Panc1 (cell line): ENCODE measurements at regions not wholly inside any gene's neighbourhood (a gene's known extent, or its start where the extent isn't known, plus 50 kb on each side); places are given as distances from the start of the nearest gene placed in this dataset.

Experiments
- ATAC-seq: fragments of 200-7000 bp; cut with Tn5 transposase; 2 replicates; pipeline ENCODE4 v1.9.1; 2020; ENCODE audit warnings: mild to moderate bottlenecking, moderate library complexity
- BruUV-seq: library from RNA; stranded (reverse); fragments of 400-500 nt; replicated peaks from 2 replicates; lab custom pipeline; 2021; lab: Mats Ljungman, UMichigan
- CTCF ChIA-PET: fragments of 300-600 bp; sonication (Branson Sonifier 250); formaldehyde crosslinking; loops from one replicate; lab custom pipeline; 2022; ENCODE audit warnings: antibody characterized with exemption; lab: Charles Lee
- POLR2A ChIA-PET: fragments of 300-600 bp; sonication (Branson Sonifier 250); formaldehyde crosslinking; loops from one replicate; lab custom pipeline; 2022; ENCODE audit warnings: antibody characterized with exemption; lab: Charles Lee
- DNase-seq: peaks from one replicate; pipeline ENCODE4 v3.0.0-alpha.2; 2010; ENCODE audit warnings: low read depth, low spot score
- H3K27ac ChIP-seq: 2 replicates; pipeline ENCODE4 v1.5.1; 2011; ENCODE audit warnings: mild to moderate bottlenecking, low read length, inconsistent platforms
- H3K27me3 ChIP-seq: fragments of 200-500 bp; sonication (Bioruptor generic); 2 replicates; pipeline ENCODE4 v1.6.0; 2014; ENCODE audit warnings: low read length, inconsistent platforms; ENCODE audit not compliant: control insufficient read depth, insufficient read depth
- H3K36me3 ChIP-seq: fragments of 200-500 bp; sonication (Bioruptor generic); 2 replicates; pipeline ENCODE4 v1.5.1; 2014; ENCODE audit warnings: inconsistent platforms, mild to moderate bottlenecking, low read length, moderate library complexity; ENCODE audit not compliant: control insufficient read depth, insufficient read depth
- H3K4me1 ChIP-seq: 2 replicates; pipeline ENCODE4 v1.5.1; 2011; ENCODE audit warnings: inconsistent platforms, mild to moderate bottlenecking, low read length, moderate library complexity; ENCODE audit not compliant: control insufficient read depth, insufficient read depth
- H3K4me3 ChIP-seq, 2 experiments: 2 replicates each; pipeline ENCODE4 v1.5.1; 2011 to 2012; ENCODE audit warnings: low read depth in 2 of 2, low read length in 2 of 2, mild to moderate bottlenecking in 2 of 2, inconsistent platforms in 1 of 2, moderate library complexity in 1 of 2
- H3K9me3 ChIP-seq: fragments of 200-500 bp; sonication (Bioruptor generic); 2 replicates; pipeline ENCODE4 v1.5.1; 2014; ENCODE audit warnings: low read depth, mild to moderate bottlenecking, inconsistent platforms, low read length, moderate library complexity; ENCODE audit not compliant: control insufficient read depth, insufficient read depth
- CTCF ChIP-seq: fragments of 450-650 bp; IDR thresholded peaks from 2 replicates; pipeline ENCODE4 v1.5.1; 2017; ENCODE audit warnings: mild to moderate bottlenecking
- REST ChIP-seq, 2 experiments: IDR thresholded peaks; 2 replicates each; pipeline ENCODE4 v1.6.1; 2011 to 2012; ENCODE audit warnings: low read depth in 2 of 2, control low read depth in 1 of 2, low read length in 1 of 2, mild to moderate bottlenecking in 1 of 2, moderate library complexity in 1 of 2; ENCODE audit not compliant: insufficient read depth in 1 of 2
- SIN3A ChIP-seq: IDR thresholded peaks from 2 replicates; pipeline ENCODE4 v1.6.1; 2012; ENCODE audit warnings: low read depth, mild to moderate bottlenecking, low read length, moderate library complexity, borderline replicate concordance; ENCODE audit not compliant: insufficient read depth
- in situ Hi-C: cut with HindIII; loops from 2 replicates; pipeline ENCODE4 v1.10.0; 2016; ENCODE audit warnings: low sequenced_read_pairs, low pct_unique_long_range_greater_than_20kb
- intact Hi-C: fragments of 100-400 bp; cut with micrococcal nuclease; formaldehyde crosslinking; loops from one replicate; pipeline ENCODE4 v1.10.0; 2022; ENCODE audit not compliant: unreplicated experiment

GRCh38 chr11:33463059-33463458 lies 205.9 kb downstream of the HIPK3 start:
- no peak for DNase-seq

GRCh38 chr11:33461369-33462125 lies 204.4 kb downstream of the HIPK3 start:
- CTCF ChIA-PET = no interaction called here
- Histone ChIP-seq H3K4me3 (no peak overlapping the region), H3K27me3 (no peaks in the 10 kb centered on the region), H3K9me3 (no peaks in the 10 kb centered on the region), H3K4me1 (no peaks in the 10 kb centered on the region), H3K27ac (no peak overlapping the region), H3K36me3 (no peaks in the 10 kb centered on the region)
- BruUV-seq = no TSS peak
- in situ Hi-C loops = no loop called here
- no peak for DNase-seq
- intact Hi-C loops = no loop called here
- POLR2A ChIA-PET = interaction anchor here (0.6 kb wide), 1 partner anchor 108 kb away, joined by 4 read pairs; no protein-coding TSS in a partner anchor
- TF ChIP-seq REST (IDR thresholded peaks at IDR 0.05; ENCODE audit: insufficient read depth in 1 of 2, low read depth in 2 of 2, low read length in 1 of 2) = no peak
- ATAC-seq = no peak

More at GRCh38 chr11:33463059-33463458, 205.9 kb downstream of the HIPK3 start:
- ChIA-PET POLR2A (no interaction called here), CTCF (no interaction called here)
- no TSS peak for BruUV-seq
- no peak overlapping the region for H3K4me3 ChIP-seq
- no peaks in the 10 kb centered on the region for H3K9me3 ChIP-seq
- no peak for ATAC-seq
- no peak overlapping the region for H3K27ac ChIP-seq
- no peaks in the 10 kb centered on the region for H3K27me3 ChIP-seq
- intact Hi-C loops (no loop called here), in situ Hi-C loops (no loop called here)
- no peak for TF ChIP-seq SIN3A
- no peak for TF ChIP-seq REST (IDR thresholded peaks at IDR 0.05; ENCODE audit: insufficient read depth in 1 of 2, low read depth in 2 of 2, low read length in 1 of 2)
- TF ChIP-seq CTCF = no peak
- no peaks in the 10 kb centered on the region for H3K36me3 ChIP-seq
- no peaks in the 10 kb centered on the region for H3K4me1 ChIP-seq
